ENCODE measurements at regions not wholly inside any gene's neighbourhood (a gene's known extent, or its start where the extent isn't known, plus 50 kb on each side); places are given as distances from the start of the nearest gene placed in this dataset.

- no peak for DNase-seq
- Histone ChIP-seq H3K4me1 (no peaks in the 10 kb centered on the region), H3K27ac (no peak overlapping the region), H3K9me3 (peaks cover 0 to 18% (median 0%) of the 10 kb centered on the region in 4 donors), H3K36me3 (no peaks in the 10 kb centered on the region), H3K4me3 (no peak overlapping the region), H3K27me3 (no peaks in the 10 kb centered on the region)
- TF ChIP-seq CTCF (IDR thresholded peaks at IDR 0.05): no peak
- no peak for TF ChIP-seq POLR2A (IDR thresholded peaks at IDR 0.05)
Observed at GRCh38 chr2:184528119-184528518, 70.2 kb upstream of the ZNF804A start.

- peaks cover 0 to 18% (median 0%) of the 10 kb centered on the region in 4 donors for H3K9me3 ChIP-seq
- no peak for DNase-seq
Observed at GRCh38 chr2:184530239-184530638, 68.1 kb upstream of the ZNF804A start.

DNA sequence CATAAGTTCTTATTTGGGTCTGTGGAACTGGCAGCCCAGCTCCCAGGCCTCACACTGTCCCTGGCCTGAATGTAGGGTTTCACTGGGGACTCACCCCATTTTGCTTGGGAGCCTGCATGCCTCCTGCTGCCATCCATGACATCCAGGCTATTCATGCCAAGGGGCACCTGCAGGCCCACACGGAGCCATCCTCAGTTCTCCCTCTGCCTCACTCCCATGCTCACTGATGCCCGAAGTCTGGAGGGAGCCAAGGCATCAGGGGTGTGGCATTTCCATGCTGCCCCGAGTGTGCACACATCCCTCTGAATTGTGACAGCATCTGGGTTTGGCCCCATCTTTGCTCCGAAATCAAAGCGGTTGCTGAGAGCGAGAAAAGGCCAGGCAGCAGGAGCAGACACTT lies 67.4 kb upstream of the ZNF804A start:
- Histone ChIP-seq H3K9me3 (peaks cover 0 to 18% (median 0%) of the 10 kb centered on the region in 4 donors), H3K4me3 (no peak overlapping the region), H3K27me3 (no peaks in the 10 kb centered on the region), H3K4me1 (no peaks in the 10 kb centered on the region), H3K27ac (no peak overlapping the region), H3K36me3 (no peaks in the 10 kb centered on the region)
- DNase-seq: no peak
- TF ChIP-seq CTCF (IDR thresholded peaks at IDR 0.05) (no peak), POLR2A (IDR thresholded peaks at IDR 0.05) (no peak)

More at GRCh38 chr2:184530239-184530638, 68.1 kb upstream of the ZNF804A start:
- no peaks in the 10 kb centered on the region for H3K27me3 ChIP-seq
- no peaks in the 10 kb centered on the region for H3K36me3 ChIP-seq
- H3K4me3 ChIP-seq: no peak overlapping the region
- H3K4me1 ChIP-seq: no peaks in the 10 kb centered on the region
- TF ChIP-seq POLR2A (IDR thresholded peaks at IDR 0.05) (no peak), CTCF (IDR thresholded peaks at IDR 0.05) (no peak)
- no peak overlapping the region for H3K27ac ChIP-seq

DNA sequence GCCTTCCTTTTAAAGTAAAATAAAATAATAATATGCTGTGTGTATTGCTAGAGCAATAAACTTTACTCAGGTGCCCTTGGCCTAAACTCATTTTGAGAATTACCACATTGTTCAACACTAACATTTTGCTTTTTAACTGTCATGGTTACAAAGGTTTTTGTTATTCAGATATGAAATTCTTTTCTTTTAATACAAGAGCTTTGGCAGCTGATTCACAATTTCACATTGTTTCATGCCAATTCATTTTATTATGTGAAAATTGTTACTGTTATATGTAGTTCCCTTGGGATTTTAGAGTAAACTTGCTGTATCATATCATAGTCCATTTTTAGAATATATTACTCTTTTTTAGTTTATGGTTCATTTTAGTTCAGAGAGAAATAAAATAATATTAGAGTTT lies 65.8 kb upstream of the ZNF804A start:
- Histone ChIP-seq H3K4me1 (no peaks in the 10 kb centered on the region), H3K4me3 (no peak overlapping the region), H3K27me3 (no peaks in the 10 kb centered on the region), H3K36me3 (no peaks in the 10 kb centered on the region), H3K9me3 (peaks cover 0 to 13% (median 0%) of the 10 kb centered on the region in 4 donors), H3K27ac (no peak overlapping the region)
- TF ChIP-seq CTCF (IDR thresholded peaks at IDR 0.05): no peak
- TF ChIP-seq POLR2A (IDR thresholded peaks at IDR 0.05): no peak
- no peak for DNase-seq

- no peaks in the 10 kb centered on the region for H3K9me3 ChIP-seq
- no peaks in the 10 kb centered on the region for H3K27me3 ChIP-seq
- no peak for DNase-seq
- TF ChIP-seq POLR2A (IDR thresholded peaks at IDR 0.05) (no peak), CTCF (IDR thresholded peaks at IDR 0.05) (no peak)
- no peaks in the 10 kb centered on the region for H3K4me1 ChIP-seq
- H3K36me3 ChIP-seq: no peaks in the 10 kb centered on the region
- H3K4me3 ChIP-seq: no peak overlapping the region
- H3K27ac ChIP-seq: no peak overlapping the region
Observed at GRCh38 chr2:184534986-184535385, 63.3 kb upstream of the ZNF804A start.

DNA sequence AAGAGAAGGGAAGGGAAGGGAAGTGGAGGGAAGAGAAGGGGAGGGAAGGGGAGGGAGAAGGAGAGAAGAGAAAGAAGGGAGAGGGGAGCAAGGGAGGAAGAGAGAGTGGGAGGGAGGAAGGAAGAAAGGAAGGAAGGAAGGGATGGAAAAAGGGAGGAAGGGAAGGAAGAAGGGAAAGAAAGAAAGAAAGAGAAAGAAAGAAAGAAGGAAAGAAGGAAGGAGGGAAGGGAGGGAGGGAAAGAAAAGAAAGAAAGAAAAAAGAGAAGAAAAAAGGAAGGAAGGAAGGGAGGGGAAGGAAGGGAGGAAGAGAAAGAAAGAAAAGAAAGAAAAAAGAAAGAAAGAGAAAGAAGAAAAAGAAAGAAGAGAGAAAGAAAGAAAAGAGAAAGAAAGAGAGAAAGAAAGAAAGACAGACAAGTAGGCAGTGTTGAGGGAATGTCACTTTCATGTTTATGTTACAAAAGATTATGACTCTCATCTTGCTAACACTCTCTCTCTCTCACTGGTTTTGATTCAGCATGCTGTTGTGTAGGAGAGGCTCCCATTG lies 58.0 kb upstream of the ZNF804A start:
- no peak for TF ChIP-seq CTCF (IDR thresholded peaks at IDR 0.05)
- TF ChIP-seq POLR2A (IDR thresholded peaks at IDR 0.05): no peak
- Histone ChIP-seq H3K9me3 (no peaks in the 10 kb centered on the region), H3K4me3 (no peak overlapping the region), H3K4me1 (no peaks in the 10 kb centered on the region), H3K27me3 (no peaks in the 10 kb centered on the region), H3K36me3 (no peaks in the 10 kb centered on the region), H3K27ac (no peak overlapping the region)
- no peak for DNase-seq

Data from Peyer's patch (tissue), 4 donors.